SK-N-SH (cell line): ENCODE measurements at regions not wholly inside any gene's neighbourhood (a gene's known extent, or its start where the extent isn't known, plus 50 kb on each side); places are given as distances from the start of the nearest gene placed in this dataset.

Source experiments
- CTCF ChIA-PET: fragments of 300-600, 350-600 bp; formaldehyde crosslinking; extraction: SDS; loops from one replicate; lab custom pipeline; 2021; lab: Yijun Ruan, JAX
- POLR2A ChIA-PET: fragments of 350-600 bp; sonication (Branson Sonifier 250); formaldehyde crosslinking; extraction: SDS; loops from one replicate; lab custom pipeline; 2020; ENCODE audit warnings: antibody characterized with exemption, inconsistent platforms; lab: Yijun Ruan, JAX
- DNase-seq: peaks from one replicate; pipeline ENCODE4 v3.0.0; 2012
- H2AFZ ChIP-seq: fragments of 200-600 bp; sonication (generic); 2 replicates; pipeline ENCODE4 v1.8.1; 2016; ENCODE audit warnings: antibody characterized with exemption, mild to moderate bottlenecking, low read depth
- H3F3A ChIP-seq: fragments of 200-600 bp; sonication (generic); replicated peaks from 2 replicates; pipeline ENCODE3; 2016; ENCODE audit warnings: antibody characterized with exemption, mild to moderate bottlenecking; ENCODE audit not compliant: insufficient read depth
- H3K27ac ChIP-seq, 2 experiments: fragments of 200-500 bp in 1 of 2; fragments of 200-600 bp in 1 of 2; sonication (Bioruptor generic) in 1 of 2; sonication (generic), shearing (Covaris generic) in 1 of 2; 2 replicates each; pipeline versions ENCODE4 v1.5.1 to v1.6.1; 2014 to 2016; ENCODE audit warnings: low read depth in 2 of 2, inconsistent platforms in 1 of 2, low read length in 1 of 2, mild to moderate bottlenecking in 1 of 2, mixed read lengths in 1 of 2
- H3K27me3 ChIP-seq: fragments of 200-600 bp; sonication (generic), shearing (Covaris generic); 2 replicates; pipeline ENCODE4 v1.6.1; 2016; ENCODE audit warnings: mixed run types; ENCODE audit not compliant: insufficient read depth
- H3K36me3 ChIP-seq, 2 experiments: fragments of 200-500 bp in 1 of 2; fragments of 200-600 bp in 1 of 2; sonication (Bioruptor generic) in 1 of 2; sonication (generic) in 1 of 2; replicated peaks in 1 of 2; 2 replicates each; pipeline versions ENCODE3 to v1.5.1; 2014 to 2016; ENCODE audit warnings: low read length in 1 of 2, mild to moderate bottlenecking in 1 of 2; ENCODE audit not compliant: insufficient read depth in 2 of 2, control insufficient read depth in 1 of 2
- H3K4me1 ChIP-seq, 2 experiments: fragments of 200-500 bp in 1 of 2; fragments of 200-600 bp in 1 of 2; sonication (Bioruptor generic) in 1 of 2; sonication (generic), shearing (Covaris generic) in 1 of 2; 2 replicates each; pipeline versions ENCODE4 v1.5.1 to v1.6.1; 2014 to 2016; ENCODE audit warnings: low read depth in 1 of 2, low read length in 1 of 2, mixed run types in 1 of 2; ENCODE audit not compliant: insufficient read depth in 2 of 2, control insufficient read depth in 1 of 2
- H3K4me2 ChIP-seq: fragments of 200-600 bp; sonication (generic), shearing (Covaris generic); 2 replicates; pipeline ENCODE4 v1.6.1; 2017; ENCODE audit warnings: mixed run types
- H3K4me3 ChIP-seq, 2 experiments: fragments of 200-500 bp in 1 of 2; fragments of 200-600 bp in 1 of 2; sonication (Bioruptor generic) in 1 of 2; sonication (generic), shearing (Covaris generic) in 1 of 2; 2 replicates each; pipeline versions ENCODE4 v1.5.1 to v1.8.1; 2014 to 2016; ENCODE audit warnings: low read depth in 2 of 2, inconsistent platforms in 1 of 2, low read length in 1 of 2, mild to moderate bottlenecking in 1 of 2, mixed read lengths in 1 of 2, moderate library complexity in 1 of 2
- H3K79me2 ChIP-seq: fragments of 200-600 bp; sonication (generic); 2 replicates; pipeline ENCODE4 v1.8.1; 2017; ENCODE audit warnings: mild to moderate bottlenecking; ENCODE audit not compliant: insufficient read depth
- H3K9ac ChIP-seq: fragments of 200-600 bp; sonication (generic); 2 replicates; pipeline ENCODE4 v1.6.1; 2017; ENCODE audit warnings: mixed run types
- H3K9me2 ChIP-seq: fragments of 200-600 bp; sonication (generic); 2 replicates; pipeline ENCODE4 v1.6.1; 2017; ENCODE audit warnings: mixed run types
- H3K9me3 ChIP-seq: fragments of 200-600 bp; sonication (generic); 2 replicates; pipeline ENCODE4 v1.6.1; 2017; ENCODE audit warnings: mixed run types, mild to moderate bottlenecking, moderate library complexity
- H4K20me1 ChIP-seq: fragments of 200-600 bp; sonication (generic); 2 replicates; pipeline ENCODE4 v1.6.1; 2017; ENCODE audit warnings: mild to moderate bottlenecking, mixed run types; ENCODE audit not compliant: insufficient read depth
- ELF1 ChIP-seq: IDR thresholded peaks from 2 replicates; pipeline ENCODE4 v1.4.0; 2012
- FOXM1 ChIP-seq: IDR thresholded peaks from 2 replicates; pipeline ENCODE4 v1.4.0; 2012; ENCODE audit warnings: low read depth, mild to moderate bottlenecking
- GATA2 ChIP-seq: sonication (generic); formaldehyde crosslinking; IDR thresholded peaks from 2 replicates; pipeline ENCODE4 v1.5.0; 2020; ENCODE audit warnings: mild to moderate bottlenecking, missing genetic modification reagents
- IRF3 ChIP-seq: fragments of 150-350 bp; IDR thresholded peaks from 2 replicates; pipeline ENCODE4 v1.6.1; 2016; ENCODE audit warnings: mild to moderate bottlenecking, low read depth, low read length
- JUND ChIP-seq: IDR thresholded peaks from 2 replicates; pipeline ENCODE4 v1.4.0; 2012
- NFIC ChIP-seq: IDR thresholded peaks from 2 replicates; pipeline ENCODE4 v1.4.0; 2012; ENCODE audit warnings: borderline replicate concordance
- POLR2AphosphoS5 ChIP-seq: IDR thresholded peaks from 2 replicates; pipeline ENCODE4 v1.6.1; 2012; ENCODE audit warnings: low read depth, low read length
- RAD21 ChIP-seq: IDR thresholded peaks from 2 replicates; pipeline ENCODE4 v1.6.1; 2012; ENCODE audit warnings: mild to moderate bottlenecking, low read length
- RFX5 ChIP-seq: IDR thresholded peaks from 2 replicates; pipeline ENCODE4 v1.6.1; 2012; ENCODE audit warnings: mild to moderate bottlenecking, improper control_type of control experiment, low read length
- SIN3A ChIP-seq: IDR thresholded peaks from 2 replicates; pipeline ENCODE4 v1.6.1; 2012; ENCODE audit warnings: low read depth, mild to moderate bottlenecking, low read length, moderate library complexity, borderline replicate concordance
- TCF12 ChIP-seq: IDR thresholded peaks from 2 replicates; pipeline ENCODE4 v1.4.0; 2012
- USF1 ChIP-seq: IDR thresholded peaks from 2 replicates; pipeline ENCODE4 v1.4.0; 2012; ENCODE audit warnings: low read depth, borderline replicate concordance
- YY1 ChIP-seq: IDR thresholded peaks from 2 replicates; pipeline ENCODE4 v1.4.0; 2012; ENCODE audit warnings: low read depth, mild to moderate bottlenecking
- WGBS: methylation state at CpG from one replicate; pipeline ENCODE4 v1.1.6; 2017; ENCODE audit warnings: low lambda C conversion rate; 5-methylcytosine and 5-hydroxymethylcytosine counted together
- TF ChIP-seq, protein P1 (sequence below): IDR thresholded peaks from 2 replicates; pipeline ENCODE4 v1.4.0; 2012; ENCODE audit warnings: low read depth, borderline replicate concordance
- TF ChIP-seq, protein P2 (sequence below): fragments of 150-350 bp; IDR thresholded peaks from 2 replicates; pipeline ENCODE4 v1.6.1; 2017; ENCODE audit warnings: antibody characterized with exemption, low read length, low read depth, borderline replicate concordance

GRCh38 chr12:90809940-90810339 is 145.0 kb downstream of the CCER1 start:
- H3F3A ChIP-seq = no peaks in the 10 kb centered on the region
- CTCF ChIA-PET = interaction anchor here (1.0 to 1.5 kb wide), 4 partner anchors 11 to 44 kb away, joined by 3 to 4 read pairs (median 4); no protein-coding TSS in a partner anchor

GRCh38 chr12:90808568-90808967 is 146.4 kb downstream of the CCER1 start:
- Histone ChIP-seq H3K27ac (no peak overlapping the region), H3K79me2 (no peaks in the 10 kb centered on the region), H3K9me3 (no peaks in the 10 kb centered on the region)
- TF ChIP-seq SIN3A (no peak), USF1 (no peak), YY1 (no peak), RAD21 (no peak), FOXM1 (no peak), RFX5 (no peak), NFIC (no peak), GATA2 (CRISPR knock-in tag) (no peak)
- TF ChIP-seq, all 33 proteins: peak for 0
- Histone ChIP-seq H3K27me3 (no peaks in the 10 kb centered on the region), H3K4me3 (no peak overlapping the region), H3K4me1 (no peaks in the 10 kb centered on the region), H3F3A (no peaks in the 10 kb centered on the region), H2AFZ (no peak overlapping the region), H3K9ac (no peak overlapping the region), H3K36me3 (no peaks in the 10 kb centered on the region), H3K4me2 (no peak overlapping the region), H4K20me1 (no peaks in the 10 kb centered on the region), H3K9me2 (no peaks in the 10 kb centered on the region)
- ChIA-PET CTCF (interaction anchor here (1.2 kb wide), 1 partner anchor 16 kb away, joined by 4 read pairs; no protein-coding TSS in a partner anchor), POLR2A (no interaction called here)
- no peak for DNase-seq
- WGBS = 57% methylated on average over 3 of the region's 3 CpGs

More at GRCh38 chr12:90809940-90810339, 145.0 kb downstream of the CCER1 start:
- H3K27ac ChIP-seq = no peak overlapping the region
- 40% methylated on average over 1 of the region's 1 CpG for WGBS
- H3K36me3 ChIP-seq = no peaks in the 10 kb centered on the region
- no peak overlapping the region for H3K4me2 ChIP-seq
- no peaks in the 10 kb centered on the region for H3K9me3 ChIP-seq
- H3K4me1 ChIP-seq = no peaks in the 10 kb centered on the region
- POLR2A ChIA-PET = no interaction called here
- no peaks in the 10 kb centered on the region for H3K9me2 ChIP-seq
- no peak for DNase-seq
- no peak overlapping the region for H3K9ac ChIP-seq
- H4K20me1 ChIP-seq = no peaks in the 10 kb centered on the region
- no peaks in the 10 kb centered on the region for H3K79me2 ChIP-seq
- H3K4me3 ChIP-seq = no peak overlapping the region
- no peaks in the 10 kb centered on the region for H3K27me3 ChIP-seq
- TF ChIP-seq TCF12 (no peak), JUND (no peak), IRF3 (no peak)
- no peak overlapping the region for H2AFZ ChIP-seq

DNA sequence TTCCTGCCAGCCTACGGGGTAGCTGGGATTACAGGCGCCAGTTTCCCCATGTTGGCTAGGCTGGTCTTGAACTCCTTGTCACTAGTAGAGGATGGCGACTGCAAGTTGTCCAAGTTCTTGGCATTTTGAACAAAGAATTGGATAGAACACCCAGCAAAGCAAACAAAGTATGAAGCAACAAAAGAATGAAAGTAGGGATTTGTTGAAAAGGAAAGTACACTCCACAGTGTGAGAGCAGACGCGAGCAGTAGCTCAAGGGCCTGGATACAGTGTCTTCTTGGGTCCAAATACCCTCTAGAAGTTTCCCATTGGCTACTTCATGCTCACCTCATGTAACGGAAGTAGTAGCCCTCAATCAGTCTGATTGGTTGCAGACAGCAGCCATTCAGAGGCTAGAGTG is 152.2 kb downstream of the CCER1 start:
- H3K27ac ChIP-seq = no peak overlapping the region
- ChIA-PET POLR2A (no interaction called here), CTCF (no interaction called here)
- no peak for DNase-seq
- no peaks in the 10 kb centered on the region for H3K4me1 ChIP-seq
- H3K4me2 ChIP-seq = no peak overlapping the region
- no peaks in the 10 kb centered on the region for H3F3A ChIP-seq
- no peaks in the 10 kb centered on the region for H4K20me1 ChIP-seq
- no peaks in the 10 kb centered on the region for H3K9me2 ChIP-seq
- no peak overlapping the region for H3K9ac ChIP-seq
- H3K27me3 ChIP-seq = no peaks in the 10 kb centered on the region
- WGBS = 81% methylated on average over 6 of the region's 6 CpGs
- H3K79me2 ChIP-seq = no peaks in the 10 kb centered on the region
- no peak overlapping the region for H2AFZ ChIP-seq
- H3K36me3 ChIP-seq = no peaks in the 10 kb centered on the region
- no peak overlapping the region for H3K4me3 ChIP-seq
- H3K9me3 ChIP-seq = no peaks in the 10 kb centered on the region
- TF ChIP-seq, protein P1, sequence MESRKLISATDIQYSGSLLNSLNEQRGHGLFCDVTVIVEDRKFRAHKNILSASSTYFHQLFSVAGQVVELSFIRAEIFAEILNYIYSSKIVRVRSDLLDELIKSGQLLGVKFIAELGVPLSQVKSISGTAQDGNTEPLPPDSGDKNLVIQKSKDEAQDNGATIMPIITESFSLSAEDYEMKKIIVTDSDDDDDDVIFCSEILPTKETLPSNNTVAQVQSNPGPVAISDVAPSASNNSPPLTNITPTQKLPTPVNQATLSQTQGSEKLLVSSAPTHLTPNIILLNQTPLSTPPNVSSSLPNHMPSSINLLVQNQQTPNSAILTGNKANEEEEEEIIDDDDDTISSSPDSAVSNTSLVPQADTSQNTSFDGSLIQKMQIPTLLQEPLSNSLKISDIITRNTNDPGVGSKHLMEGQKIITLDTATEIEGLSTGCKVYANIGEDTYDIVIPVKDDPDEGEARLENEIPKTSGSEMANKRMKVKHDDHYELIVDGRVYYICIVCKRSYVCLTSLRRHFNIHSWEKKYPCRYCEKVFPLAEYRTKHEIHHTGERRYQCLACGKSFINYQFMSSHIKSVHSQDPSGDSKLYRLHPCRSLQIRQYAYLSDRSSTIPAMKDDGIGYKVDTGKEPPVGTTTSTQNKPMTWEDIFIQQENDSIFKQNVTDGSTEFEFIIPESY = no peak
- no peak for TF ChIP-seq GATA2 (CRISPR knock-in tag)
- no peak for TF ChIP-seq ELF1
- TF ChIP-seq, protein P2, sequence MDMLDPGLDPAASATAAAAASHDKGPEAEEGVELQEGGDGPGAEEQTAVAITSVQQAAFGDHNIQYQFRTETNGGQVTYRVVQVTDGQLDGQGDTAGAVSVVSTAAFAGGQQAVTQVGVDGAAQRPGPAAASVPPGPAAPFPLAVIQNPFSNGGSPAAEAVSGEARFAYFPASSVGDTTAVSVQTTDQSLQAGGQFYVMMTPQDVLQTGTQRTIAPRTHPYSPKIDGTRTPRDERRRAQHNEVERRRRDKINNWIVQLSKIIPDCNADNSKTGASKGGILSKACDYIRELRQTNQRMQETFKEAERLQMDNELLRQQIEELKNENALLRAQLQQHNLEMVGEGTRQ = no peak
- TF ChIP-seq POLR2AphosphoS5 = no peak
